ENCODE measurements at regions not wholly inside any gene's neighbourhood (a gene's known extent, or its start where the extent isn't known, plus 50 kb on each side); places are given as distances from the start of the nearest gene placed in this dataset.

- TF ChIP-seq POLR2A (IDR thresholded peaks at IDR 0.05): no peak
- TF ChIP-seq, protein P1, sequence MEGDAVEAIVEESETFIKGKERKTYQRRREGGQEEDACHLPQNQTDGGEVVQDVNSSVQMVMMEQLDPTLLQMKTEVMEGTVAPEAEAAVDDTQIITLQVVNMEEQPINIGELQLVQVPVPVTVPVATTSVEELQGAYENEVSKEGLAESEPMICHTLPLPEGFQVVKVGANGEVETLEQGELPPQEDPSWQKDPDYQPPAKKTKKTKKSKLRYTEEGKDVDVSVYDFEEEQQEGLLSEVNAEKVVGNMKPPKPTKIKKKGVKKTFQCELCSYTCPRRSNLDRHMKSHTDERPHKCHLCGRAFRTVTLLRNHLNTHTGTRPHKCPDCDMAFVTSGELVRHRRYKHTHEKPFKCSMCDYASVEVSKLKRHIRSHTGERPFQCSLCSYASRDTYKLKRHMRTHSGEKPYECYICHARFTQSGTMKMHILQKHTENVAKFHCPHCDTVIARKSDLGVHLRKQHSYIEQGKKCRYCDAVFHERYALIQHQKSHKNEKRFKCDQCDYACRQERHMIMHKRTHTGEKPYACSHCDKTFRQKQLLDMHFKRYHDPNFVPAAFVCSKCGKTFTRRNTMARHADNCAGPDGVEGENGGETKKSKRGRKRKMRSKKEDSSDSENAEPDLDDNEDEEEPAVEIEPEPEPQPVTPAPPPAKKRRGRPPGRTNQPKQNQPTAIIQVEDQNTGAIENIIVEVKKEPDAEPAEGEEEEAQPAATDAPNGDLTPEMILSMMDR (IDR thresholded peaks at IDR 0.05): no peak
- WGBS, 2 donors: 60 to 74% methylated on average over 5 of the region's 5 CpGs
- no peak for DNase-seq
- intact Hi-C loops (cut with DNase I; ENCODE audit: low total_unique reads): no loop called here
- Histone ChIP-seq H3K4me1 (no peaks in the 10 kb centered on the region), H3K27me3 (no peaks in the 10 kb centered on the region), H3K36me3 (ENCODE audit: low read depth, missing control alignments) (no peaks in the 10 kb centered on the region), H3K27ac (no peak overlapping the region), H3K4me3 (no peak overlapping the region), H3K9me3 (no peaks in the 10 kb centered on the region)
Observed at GRCh38 chr5:56422076-56422762, 189.1 kb upstream of the ANKRD55 start.

GRCh38 chr5:56421246-56422075, 188.3 kb upstream of the ANKRD55 start:
- H3K4me3 ChIP-seq: no peak overlapping the region
- no peak overlapping the region for H3K27ac ChIP-seq
- no peaks in the 10 kb centered on the region for H3K4me1 ChIP-seq
- WGBS, 2 donors: 83 to 93% methylated on average over 6 of the region's 6 CpGs
- H3K36me3 ChIP-seq (ENCODE audit: low read depth, missing control alignments): no peaks in the 10 kb centered on the region
- intact Hi-C loops (cut with DNase I; ENCODE audit: low total_unique reads): no loop called here
- TF ChIP-seq, protein P1 (IDR thresholded peaks at IDR 0.05): no peak
- TF ChIP-seq POLR2A (IDR thresholded peaks at IDR 0.05): no peak
- no peaks in the 10 kb centered on the region for H3K9me3 ChIP-seq
- no peak for DNase-seq
- no peaks in the 10 kb centered on the region for H3K27me3 ChIP-seq

DNA sequence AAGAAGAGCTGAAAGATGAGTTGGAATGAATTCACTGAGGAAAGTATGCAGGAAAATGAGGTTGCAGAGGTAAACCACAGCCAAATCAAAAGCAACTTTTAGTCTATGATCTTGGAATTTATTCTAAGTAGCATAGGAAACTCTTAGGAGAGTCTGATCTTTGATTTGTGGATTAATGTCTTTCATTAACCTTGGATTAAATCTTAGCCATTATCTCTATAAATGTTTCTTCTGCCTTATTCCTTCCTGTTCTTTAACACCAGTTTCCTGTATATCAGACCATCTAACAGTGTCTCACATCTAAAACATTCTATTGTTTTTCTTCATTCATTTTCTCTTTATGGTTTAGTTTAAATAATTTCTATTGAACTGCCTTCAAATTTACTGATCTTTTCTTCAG, 187.2 kb upstream of the ANKRD55 start:
- TF ChIP-seq, protein P1 (IDR thresholded peaks at IDR 0.05): no peak
- TF ChIP-seq POLR2A (IDR thresholded peaks at IDR 0.05): no peak
- H3K27ac ChIP-seq: no peak overlapping the region
- H3K27me3 ChIP-seq: no peaks in the 10 kb centered on the region
- peaks cover 5% of the 10 kb centered on the region for H3K4me1 ChIP-seq
- no peak for DNase-seq
- H3K36me3 ChIP-seq (ENCODE audit: low read depth, missing control alignments): no peaks in the 10 kb centered on the region
- intact Hi-C loops (cut with DNase I; ENCODE audit: low total_unique reads): no loop called here
- no peak overlapping the region for H3K4me3 ChIP-seq
- H3K9me3 ChIP-seq: no peaks in the 10 kb centered on the region

DNA sequence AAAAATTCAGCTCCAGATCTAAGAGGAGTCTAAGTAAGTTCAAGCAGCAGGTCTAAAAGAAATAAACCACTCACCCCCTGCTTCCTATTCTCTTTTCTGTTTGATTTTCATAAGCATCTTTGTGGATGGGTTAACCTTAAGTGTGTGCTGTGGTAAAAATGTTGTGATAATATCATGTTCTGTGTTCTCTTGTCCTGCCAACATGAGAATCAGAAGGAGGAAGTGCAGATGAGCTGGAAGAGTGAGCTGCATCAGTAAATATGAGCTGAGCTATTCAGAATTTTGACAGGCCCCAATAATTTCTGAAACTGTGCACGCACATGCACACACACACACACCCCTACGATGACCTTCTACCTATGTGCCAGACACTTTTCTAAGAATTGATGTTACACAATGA, 186.5 kb upstream of the ANKRD55 start:
- Histone ChIP-seq H3K27ac (no peak overlapping the region), H3K36me3 (ENCODE audit: low read depth, missing control alignments) (no peaks in the 10 kb centered on the region), H3K9me3 (no peaks in the 10 kb centered on the region), H3K27me3 (no peaks in the 10 kb centered on the region), H3K4me3 (no peak overlapping the region), H3K4me1 (peaks cover 8% of the 10 kb centered on the region)
- no peak for DNase-seq
- intact Hi-C loops (cut with DNase I; ENCODE audit: low total_unique reads): no loop called here
- TF ChIP-seq POLR2A (IDR thresholded peaks at IDR 0.05): no peak
- TF ChIP-seq, protein P1 (IDR thresholded peaks at IDR 0.05): no peak
- 93 to 100% methylated on average over 2 of the region's 2 CpGs for WGBS, 2 donors

Data from testis (tissue), 2 donors.